NCI-H2196 (cell line): ENCODE measurements at regions not wholly inside any gene's neighbourhood (a gene's known extent, or its start where the extent isn't known, plus 50 kb on each side); places are given as distances from the start of the nearest gene placed in this dataset.
"Not testable (repeated sequence)": the region's sequence is repeated elsewhere in the genome, so short reads cannot be mapped to it uniquely, and the experiment has no call there.

Experiments used
- DNase-seq: peaks from one replicate; lab custom pipeline; 2025; ENCODE audit not compliant: unreplicated experiment; lab: John Stamatoyannopoulos, UW

DNA sequence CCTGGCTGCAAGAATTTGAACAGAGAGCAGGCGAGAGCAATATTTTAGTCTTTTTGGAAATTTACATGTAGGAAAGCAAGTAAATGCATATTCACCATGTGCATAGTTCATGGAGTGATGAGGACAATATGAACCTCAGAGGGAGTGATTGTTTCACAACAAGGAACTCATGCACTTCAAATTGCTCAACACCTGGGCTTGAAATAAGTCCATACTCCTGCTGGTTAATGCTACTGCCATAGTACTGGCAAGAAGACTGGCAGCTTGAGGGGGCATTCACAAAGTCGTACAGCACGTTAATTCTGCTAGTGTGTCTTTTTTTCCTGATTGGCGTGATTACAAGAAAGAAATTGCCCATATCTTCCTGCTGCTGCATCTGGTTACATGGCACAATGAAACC is 267.6 kb downstream of the PCDH17 start:
- no peak for DNase-seq

DNA sequence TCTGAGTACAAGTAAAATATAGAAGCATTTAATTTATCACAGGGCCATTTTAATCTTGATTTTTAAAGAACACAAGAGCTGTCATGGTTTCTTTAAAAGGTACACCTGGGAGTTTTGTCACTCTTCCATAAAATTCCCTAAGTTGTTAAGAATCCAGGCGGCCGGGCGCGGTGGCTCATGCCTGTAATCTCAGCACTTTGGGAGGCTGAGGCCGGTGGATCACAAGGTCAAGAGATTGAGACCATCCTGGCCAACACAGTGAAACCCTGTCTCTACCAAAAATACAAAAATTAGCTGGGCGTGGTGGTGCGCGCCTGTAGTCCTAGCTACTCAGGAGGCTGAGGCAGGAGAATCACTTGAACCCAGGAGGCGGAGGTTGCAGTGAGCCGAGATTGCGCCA is 278.3 kb downstream of the PCDH17 start:
- not testable (repeated sequence) for DNase-seq

DNA sequence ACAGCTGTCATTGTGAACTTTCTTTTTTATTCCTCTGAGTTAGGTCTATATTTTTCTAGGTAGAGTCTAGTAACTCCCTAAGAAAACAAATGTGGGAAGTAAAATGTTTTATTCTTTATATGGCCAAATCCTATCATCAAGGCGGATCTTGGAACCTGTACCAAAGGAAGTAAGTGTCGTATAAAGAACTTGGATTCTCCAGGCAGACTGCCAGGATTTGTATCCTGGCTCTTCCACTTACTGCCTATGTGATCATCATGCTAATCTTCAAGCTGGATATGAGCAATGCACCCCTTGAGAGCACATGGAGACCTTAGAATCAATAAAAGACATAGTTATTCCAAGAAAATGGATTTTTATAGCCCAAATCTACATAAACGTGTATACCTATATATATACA is 286.5 kb downstream of the PCDH17 start:
- DNase-seq, result no peak

DNA sequence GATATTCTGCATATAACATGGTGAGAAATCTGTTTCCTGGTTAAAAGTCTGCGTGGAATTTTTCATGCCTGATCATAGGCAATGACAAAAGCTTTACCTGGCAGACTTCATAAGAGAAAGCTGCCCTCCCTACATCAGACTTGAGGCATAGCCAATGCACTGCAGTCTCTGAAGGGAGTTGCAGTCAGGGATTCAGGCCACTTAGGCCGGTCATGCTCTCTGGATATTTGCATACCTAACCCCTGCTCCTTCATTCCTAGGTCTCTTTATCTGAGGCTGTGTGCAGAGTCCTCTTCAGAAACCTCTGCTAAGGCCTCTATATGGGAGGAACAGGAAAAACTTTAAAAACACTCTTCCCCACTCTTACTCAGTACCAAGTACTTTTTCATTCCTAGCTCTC is 287.4 kb downstream of the PCDH17 start:
- DNase-seq, result no peak

DNA sequence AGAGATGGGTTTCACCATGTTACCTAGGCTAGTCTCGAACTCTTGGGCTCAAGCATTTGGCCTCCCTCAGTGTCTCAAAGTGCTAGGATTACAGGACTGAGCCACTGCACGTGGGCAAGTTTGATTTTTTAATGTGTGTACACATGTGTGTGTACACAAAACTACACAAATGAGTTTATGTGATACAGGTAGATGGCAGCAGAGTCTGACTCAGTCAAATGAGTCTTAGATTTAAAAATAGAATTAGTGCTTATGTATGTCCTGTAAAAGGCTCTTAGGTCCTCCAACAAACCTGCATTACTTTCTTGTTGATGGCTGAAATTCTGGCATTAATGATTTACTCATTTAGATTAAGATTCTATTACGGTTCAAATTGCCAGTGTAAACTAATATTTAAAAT is 293.7 kb downstream of the PCDH17 start:
- no peak for DNase-seq

- DNase-seq, result no peak
Observed at GRCh38 chr13:57925751-57926150, 294.2 kb downstream of the PCDH17 start.

GRCh38 chr13:57932061-57932460 is 300.5 kb downstream of the PCDH17 start:
- no peak for DNase-seq

DNA sequence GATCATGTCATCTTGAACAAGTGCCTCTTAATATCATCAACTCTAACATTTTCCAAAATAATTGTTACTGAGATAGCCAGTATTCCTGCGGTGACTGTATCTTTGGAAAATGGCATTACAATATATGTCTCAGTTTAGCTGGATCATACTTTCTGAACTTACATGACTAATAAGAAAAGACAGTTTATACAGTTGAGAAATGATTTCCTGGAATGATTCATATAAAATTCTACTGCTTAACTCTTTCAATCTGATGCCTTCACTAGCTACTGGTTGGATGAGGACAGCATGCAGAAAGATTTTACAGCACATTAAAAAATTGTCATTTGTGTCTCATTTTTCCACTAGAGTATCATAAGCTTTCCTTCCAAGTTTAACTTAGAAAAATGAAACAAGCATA is 302.1 kb downstream of the PCDH17 start:
- DNase-seq, result no peak

DNA sequence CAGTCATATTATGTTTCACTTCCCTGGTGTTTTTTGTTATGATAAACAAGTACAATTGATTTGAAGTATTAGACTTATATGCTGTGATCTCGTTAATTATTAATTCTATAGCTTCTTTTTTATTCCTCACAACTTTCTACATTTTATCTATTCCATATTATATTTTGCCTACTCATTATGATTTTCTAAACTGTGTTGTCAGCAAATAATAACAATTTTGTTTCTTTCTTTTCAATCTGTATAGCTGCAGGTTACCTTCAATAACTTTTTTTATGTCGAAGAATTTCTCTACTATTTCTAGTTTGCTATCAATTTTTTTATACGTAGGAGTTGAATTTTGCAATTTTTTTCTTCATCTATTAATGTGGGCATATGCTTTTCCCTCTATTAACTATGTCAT is 304.4 kb downstream of the PCDH17 start:
- no peak for DNase-seq

GRCh38 chr13:57946361-57946760 is 314.8 kb downstream of the PCDH17 start:
- no peak for DNase-seq

GRCh38 chr13:57948884-57949283 is 317.3 kb downstream of the PCDH17 start:
- no peak for DNase-seq

DNA sequence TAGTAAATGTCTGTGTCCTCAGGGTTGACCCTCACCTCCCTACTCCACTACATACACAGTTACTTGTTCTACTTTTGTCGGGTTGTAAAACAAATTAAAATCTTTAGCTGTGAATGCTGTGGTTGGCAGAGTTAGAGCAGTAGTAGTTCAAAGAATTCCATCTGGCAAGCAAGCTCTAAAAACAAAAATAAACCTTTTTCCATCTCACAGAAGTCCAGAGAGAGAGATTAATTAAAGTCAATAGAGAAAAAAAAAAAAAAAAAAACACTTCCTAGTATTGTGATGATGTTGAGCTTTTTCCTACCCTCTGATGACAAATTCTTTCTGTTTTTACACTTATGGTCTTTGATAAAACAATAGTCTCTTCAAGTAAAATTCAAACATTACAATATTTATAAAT is 338.4 kb downstream of the PCDH17 start:
- no peak for DNase-seq

- no peak for DNase-seq
Observed at GRCh38 chr13:57970404-57970803, 338.9 kb downstream of the PCDH17 start.

DNA sequence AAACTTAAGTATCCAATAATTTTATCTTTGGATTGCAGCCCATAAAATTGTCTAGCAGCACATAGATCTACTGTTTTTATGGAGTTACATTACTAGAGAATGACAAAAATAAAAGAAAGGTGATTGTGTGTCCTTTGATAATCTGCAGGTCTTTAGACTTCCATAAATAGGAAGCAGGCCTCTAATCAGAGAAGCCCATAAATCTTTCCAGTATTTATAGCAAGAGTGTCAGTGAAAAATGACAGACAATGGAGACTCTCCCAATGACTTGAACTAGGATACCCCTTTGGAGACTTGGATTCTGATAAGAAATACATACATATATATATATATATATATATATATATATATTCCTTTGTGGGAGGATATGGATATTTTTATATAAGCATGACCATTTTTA is 351.2 kb downstream of the PCDH17 start:
- no peak for DNase-seq

DNA sequence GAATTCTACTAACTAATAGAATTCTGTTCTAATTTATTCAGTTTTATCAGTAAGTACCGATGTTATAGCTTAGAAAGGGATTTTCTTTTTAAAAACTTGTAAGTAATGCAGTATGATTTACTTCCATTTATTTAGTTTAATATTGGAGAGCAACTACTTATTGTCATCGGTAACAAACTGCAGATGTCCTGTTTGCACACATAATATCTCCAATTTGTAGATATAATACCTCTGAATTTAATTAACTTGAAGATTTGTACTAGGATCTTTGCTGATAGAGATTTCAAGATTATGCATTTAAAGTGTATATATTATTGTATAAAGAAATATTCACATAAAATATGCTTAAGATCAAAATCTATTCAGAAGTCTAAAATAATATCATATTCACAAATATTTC is 356.7 kb downstream of the PCDH17 start:
- DNase-seq, result no peak

- DNase-seq, result no peak
Observed at GRCh38 chr13:57991041-57991440, 359.5 kb downstream of the PCDH17 start.

- no peak for DNase-seq
Observed at GRCh38 chr13:57992416-57992815, 360.9 kb downstream of the PCDH17 start.

GRCh38 chr13:57996717-57997116 is 365.2 kb downstream of the PCDH17 start:
- DNase-seq, result no peak

GRCh38 chr13:58004751-58005150 is 373.2 kb downstream of the PCDH17 start:
- no peak for DNase-seq

DNA sequence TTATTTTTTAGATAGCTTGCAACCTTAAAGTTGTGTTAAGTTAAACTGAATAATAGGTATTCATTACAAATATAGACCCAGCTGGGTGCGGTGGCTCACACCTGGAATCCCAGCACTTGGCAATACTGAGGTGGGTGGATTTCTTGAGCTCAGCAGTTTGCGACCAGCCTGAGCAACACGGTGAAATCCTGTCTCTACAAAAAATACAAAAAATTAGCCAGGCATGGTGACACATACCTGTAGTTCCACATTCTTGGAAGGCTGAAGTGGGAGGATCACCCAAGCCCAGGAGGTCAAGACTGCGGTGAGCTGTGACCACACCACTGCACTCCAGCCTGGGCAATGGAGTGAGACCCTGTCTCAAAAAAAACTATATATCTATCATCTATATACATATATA is 386.5 kb downstream of the PCDH17 start:
- DNase-seq, result no peak

GRCh38 chr13:58018865-58019264 is 387.3 kb downstream of the PCDH17 start:
- no peak for DNase-seq

- no peak for DNase-seq
Observed at GRCh38 chr13:58024103-58024502, 392.6 kb downstream of the PCDH17 start.

GRCh38 chr13:58025821-58026220 is 394.3 kb downstream of the PCDH17 start:
- DNase-seq, result no peak
